K562 (cell line): ENCODE measurements at regions not wholly inside any gene's neighbourhood (a gene's known extent, or its start where the extent isn't known, plus 50 kb on each side); places are given as distances from the start of the nearest gene placed in this dataset.

Experiments
- ATAC-seq: fragments of 200-7000 bp; cut with Tn5 transposase; 3 replicates; pipeline ENCODE4 v1.9.1; 2020; ENCODE audit warnings: moderate library complexity
- BruUV-seq: library from RNA; stranded (reverse); fragments of 400-500 nt; replicated peaks from 2 replicates; lab custom pipeline; 2021; lab: Mats Ljungman, UMichigan
- CTCF ChIA-PET: fragments of 300-600 bp; formaldehyde crosslinking; extraction: SDS; loops from one replicate; lab custom pipeline; 2021; ENCODE audit warnings: low intra/inter-chr PET ratio; lab: Yijun Ruan, JAX
- POLR2A ChIA-PET: fragments of 300-600, 350-650 bp; sonication (Branson Sonifier 250); formaldehyde crosslinking; extraction: SDS; loops from one replicate; lab custom pipeline; 2021; ENCODE audit warnings: antibody characterized with exemption, inconsistent platforms; lab: Yijun Ruan, JAX
- DNase-seq, 4 experiments: peaks; one replicate each; pipeline versions ENCODE4 v3.0.0 to v3.0.0-alpha.2; 2011 to 2018; ENCODE audit warnings: low spot score in 3 of 4, mixed read lengths in 3 of 4; ENCODE audit errors: extremely low read depth in 1 of 4
- FAIRE-seq: peaks from 2 replicates; lab custom pipeline; 2011; peaks lifted over from hg19 to GRCh38; lab: Jason Lieb, UNC
- H2AFZ ChIP-seq: 2 replicates; pipeline ENCODE4 v1.6.0; 2011; ENCODE audit warnings: low read depth, low read length, control low read depth, inconsistent platforms
- H3K27ac ChIP-seq: fragments of 200-600 bp; 3 replicates; pipeline ENCODE4 v1.8.0; 2011; ENCODE audit warnings: low read depth, mild to moderate bottlenecking, control low read depth, inconsistent platforms, low read length, moderate library complexity, mixed read lengths; ENCODE audit errors: extremely low read depth
- H3K27me3 ChIP-seq, 2 experiments: fragments of 300-600 bp in 1 of 2; 2 replicates in 1 of 2; 3 replicates in 1 of 2; pipeline versions ENCODE4 v1.6.0 to v1.8.0; 2011; ENCODE audit warnings: inconsistent platforms in 2 of 2, low read length in 2 of 2, mild to moderate bottlenecking in 1 of 2, mixed read lengths in 1 of 2, moderate library complexity in 1 of 2; ENCODE audit not compliant: control insufficient read depth in 2 of 2, insufficient read depth in 2 of 2
- H3K36me3 ChIP-seq: fragments of 300-600 bp; 3 replicates; pipeline ENCODE4 v1.8.0; 2011; ENCODE audit warnings: mild to moderate bottlenecking, low read length, inconsistent platforms; ENCODE audit not compliant: control insufficient read depth, insufficient read depth
- H3K4me1 ChIP-seq, 2 experiments: fragments of 200-600 bp in 1 of 2; replicated peaks in 1 of 2; 2 replicates in 1 of 2; 3 replicates in 1 of 2; pipeline versions ENCODE4 v1.5.1 to v1.8.0; 2011; ENCODE audit warnings: inconsistent platforms in 2 of 2, low read length in 2 of 2, mild to moderate bottlenecking in 1 of 2, mixed read lengths in 1 of 2, moderate library complexity in 1 of 2; ENCODE audit not compliant: control insufficient read depth in 2 of 2, insufficient read depth in 2 of 2
- H3K4me2 ChIP-seq: 2 replicates; pipeline ENCODE4 v1.6.1; 2011; ENCODE audit warnings: low read length, control low read depth, inconsistent platforms, mixed read lengths; ENCODE audit not compliant: insufficient read depth
- H3K4me3 ChIP-seq: fragments of 200-600 bp; sonication (generic), shearing (Covaris generic); 2 replicates; pipeline ENCODE4 v1.5.1; 2016; ENCODE audit warnings: control low read depth, inconsistent platforms
- H3K79me2 ChIP-seq: fragments of 200-600 bp; 3 replicates; pipeline ENCODE4 v1.8.0; 2011; ENCODE audit warnings: low read length, inconsistent platforms; ENCODE audit not compliant: control insufficient read depth, insufficient read depth
- H3K9ac ChIP-seq, 2 experiments: 2 replicates each; pipeline versions ENCODE4 v1.6.0 to v1.6.1; 2011; ENCODE audit warnings: low read depth in 2 of 2, low read length in 2 of 2, control low read depth in 1 of 2, inconsistent platforms in 1 of 2, mild to moderate bottlenecking in 1 of 2, mixed read lengths in 1 of 2; ENCODE audit not compliant: insufficient read depth in 1 of 2
- H3K9me1 ChIP-seq: one replicate; pipeline ENCODE4 v1.6.0; 2011; ENCODE audit warnings: inconsistent platforms, mild to moderate bottlenecking, low read length, moderate library complexity; ENCODE audit not compliant: control insufficient read depth, insufficient read depth
- H3K9me3 ChIP-seq: replicated peaks from 2 replicates; pipeline ENCODE4 v1.5.1; 2011; ENCODE audit warnings: low read depth, low read length, inconsistent platforms; ENCODE audit not compliant: control insufficient read depth, insufficient read depth
- H4K20me1 ChIP-seq: replicated peaks from 2 replicates; pipeline ENCODE4 v1.6.1; 2011; ENCODE audit warnings: low read length, inconsistent platforms, mixed read lengths; ENCODE audit not compliant: control insufficient read depth, insufficient read depth
- CC2D1A ChIP-seq: fragments of 450-650 bp; IDR thresholded peaks from 2 replicates; pipeline ENCODE4 v1.6.1; 2017; ENCODE audit warnings: mild to moderate bottlenecking
- HDAC1 ChIP-seq, 2 experiments: fragments of 450-650 bp; IDR thresholded peaks; 2 replicates each; pipeline ENCODE4 v1.6.1; 2016 to 2017; ENCODE audit warnings: inconsistent platforms in 1 of 2, mild to moderate bottlenecking in 1 of 2, moderate library complexity in 1 of 2
- HDAC3 ChIP-seq: fragments of 450-650 bp; IDR thresholded peaks from 2 replicates; pipeline ENCODE4 v1.6.1; 2018; ENCODE audit warnings: borderline replicate concordance, mild to moderate bottlenecking, moderate library complexity; ENCODE audit not compliant: partially characterized antibody
- HIVEP1 ChIP-seq: fragments of 250-450 bp; sonication (Bioruptor Pico); IDR thresholded peaks from 2 replicates; pipeline ENCODE4 v1.4.0; 2020; ENCODE audit warnings: mild to moderate bottlenecking
- HMG20A ChIP-seq: fragments of 450-650 bp; formaldehyde crosslinking; conservative IDR thresholded peaks from 2 replicates; pipeline ENCODE4 v1.4.0; 2020; ENCODE audit warnings: mild to moderate bottlenecking, mixed read lengths
- NCOA4 ChIP-seq: fragments of 450-650 bp; IDR thresholded peaks from 2 replicates; pipeline ENCODE4 v1.6.1; 2018; ENCODE audit warnings: mild to moderate bottlenecking; ENCODE audit not compliant: partially characterized antibody
- PTTG1 ChIP-seq: fragments of 450-650 bp; IDR thresholded peaks from 2 replicates; pipeline ENCODE4 v1.6.1; 2016; ENCODE audit warnings: low read depth, mild to moderate bottlenecking, missing genetic modification characterization, missing compliant biosample characterization
- TOE1 ChIP-seq, 2 experiments: fragments of 450-650 bp in 1 of 2; sonication (generic) in 1 of 2; formaldehyde crosslinking in 1 of 2; IDR thresholded peaks; 2 replicates each; pipeline versions ENCODE4 v1.7.1 to v1.8.0; 2016 to 2022; ENCODE audit warnings: borderline replicate concordance in 2 of 2, mild to moderate bottlenecking in 2 of 2, antibody characterized with exemption in 1 of 2, inconsistent platforms in 1 of 2, low read depth in 1 of 2, missing genetic modification reagents in 1 of 2, moderate library complexity in 1 of 2
- ZNF282 ChIP-seq: sonication (generic); formaldehyde crosslinking; IDR thresholded peaks from 2 replicates; pipeline ENCODE4 v1.8.1; 2023; ENCODE audit warnings: missing genetic modification reagents
- WGBS: fragments of 100-300 bp; shearing (Covaris generic); methylation state at CpG from one replicate; pipeline ENCODE4 v1.1.6; 2016; ENCODE audit warnings: low coverage, mixed read lengths; ENCODE audit not compliant: insufficient coverage; ENCODE audit errors: missing lambda C conversion rate; 5-methylcytosine and 5-hydroxymethylcytosine counted together
- in situ Hi-C: fragments of 300-500 bp; cut with MboI; formaldehyde crosslinking; loops from 4 replicates; pipeline ENCODE4 v1.15.0; 2018; ENCODE audit warnings: inconsistent platforms, mixed read lengths
- intact Hi-C: fragments of 100-400 bp; cut with micrococcal nuclease; formaldehyde crosslinking; loops from 2 replicates; pipeline ENCODE4 v1.14.2; 2022
- TF ChIP-seq, protein P1 (sequence below): fragments of 450-650 bp; IDR thresholded peaks from 2 replicates; pipeline ENCODE4 v1.6.1; 2016; ENCODE audit warnings: low read depth, mild to moderate bottlenecking, moderate library complexity
- TF ChIP-seq, protein P2 (sequence below): fragments of 450-650 bp; IDR thresholded peaks from 2 replicates; pipeline ENCODE4 v1.6.1; 2016; ENCODE audit warnings: missing biosample characterization, missing genetic modification characterization
- TF ChIP-seq, protein P3 (sequence below): fragments of 450-650 bp; IDR thresholded peaks from 2 replicates; pipeline ENCODE4 v1.7.0; 2016; ENCODE audit warnings: borderline replicate concordance
- TF ChIP-seq, protein P4 (sequence below): fragments of 250-450 bp; sonication (Bioruptor Pico); IDR thresholded peaks from 2 replicates; pipeline ENCODE4 v1.8.0; 2021; ENCODE audit warnings: moderate library complexity, mild to moderate bottlenecking, inconsistent platforms

DNA sequence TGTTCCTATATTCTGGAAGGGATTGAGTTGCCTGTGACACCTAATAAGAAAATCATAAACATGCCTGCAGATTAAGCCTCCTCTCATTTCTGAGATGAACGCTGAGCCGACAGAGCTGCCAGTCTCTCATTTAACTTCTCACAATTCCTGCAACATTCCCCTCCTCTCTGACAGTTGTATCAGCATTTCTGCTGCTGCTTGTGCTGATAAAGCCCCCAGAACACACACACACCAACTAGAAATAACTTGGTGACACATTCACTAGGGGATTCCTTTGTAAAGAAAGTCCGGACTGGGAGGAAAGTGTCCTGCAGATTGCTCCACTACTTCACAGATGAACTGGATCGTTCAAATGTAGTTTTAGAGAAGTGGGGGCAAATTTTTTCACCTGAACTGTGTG is 437.3 kb downstream of the PLA2G4A start:
- TF ChIP-seq HIVEP1 (no peak), HMG20A (CRISPR knock-in tag) (no peak), PTTG1 (tag) (no peak), CC2D1A (no peak), HDAC1 (IDR thresholded peaks at IDR 0.05) (no peak), ZNF282 (CRISPR knock-in tag) (no peak), NCOA4 (no peak), HDAC3 (no peak), TOE1 (IDR thresholded peaks at IDR 0.05; ENCODE audit: borderline replicate concordance) (no peak), TOE1 (CRISPR knock-in tag; IDR thresholded peaks at IDR 0.05; ENCODE audit: borderline replicate concordance, low read depth) (no peak)
- TF ChIP-seq, protein P1, sequence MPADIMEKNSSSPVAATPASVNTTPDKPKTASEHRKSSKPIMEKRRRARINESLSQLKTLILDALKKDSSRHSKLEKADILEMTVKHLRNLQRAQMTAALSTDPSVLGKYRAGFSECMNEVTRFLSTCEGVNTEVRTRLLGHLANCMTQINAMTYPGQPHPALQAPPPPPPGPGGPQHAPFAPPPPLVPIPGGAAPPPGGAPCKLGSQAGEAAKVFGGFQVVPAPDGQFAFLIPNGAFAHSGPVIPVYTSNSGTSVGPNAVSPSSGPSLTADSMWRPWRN, result no peak
- TF ChIP-seq, protein P2, sequence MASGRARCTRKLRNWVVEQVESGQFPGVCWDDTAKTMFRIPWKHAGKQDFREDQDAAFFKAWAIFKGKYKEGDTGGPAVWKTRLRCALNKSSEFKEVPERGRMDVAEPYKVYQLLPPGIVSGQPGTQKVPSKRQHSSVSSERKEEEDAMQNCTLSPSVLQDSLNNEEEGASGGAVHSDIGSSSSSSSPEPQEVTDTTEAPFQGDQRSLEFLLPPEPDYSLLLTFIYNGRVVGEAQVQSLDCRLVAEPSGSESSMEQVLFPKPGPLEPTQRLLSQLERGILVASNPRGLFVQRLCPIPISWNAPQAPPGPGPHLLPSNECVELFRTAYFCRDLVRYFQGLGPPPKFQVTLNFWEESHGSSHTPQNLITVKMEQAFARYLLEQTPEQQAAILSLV, result no peak
- TF ChIP-seq, protein P3, sequence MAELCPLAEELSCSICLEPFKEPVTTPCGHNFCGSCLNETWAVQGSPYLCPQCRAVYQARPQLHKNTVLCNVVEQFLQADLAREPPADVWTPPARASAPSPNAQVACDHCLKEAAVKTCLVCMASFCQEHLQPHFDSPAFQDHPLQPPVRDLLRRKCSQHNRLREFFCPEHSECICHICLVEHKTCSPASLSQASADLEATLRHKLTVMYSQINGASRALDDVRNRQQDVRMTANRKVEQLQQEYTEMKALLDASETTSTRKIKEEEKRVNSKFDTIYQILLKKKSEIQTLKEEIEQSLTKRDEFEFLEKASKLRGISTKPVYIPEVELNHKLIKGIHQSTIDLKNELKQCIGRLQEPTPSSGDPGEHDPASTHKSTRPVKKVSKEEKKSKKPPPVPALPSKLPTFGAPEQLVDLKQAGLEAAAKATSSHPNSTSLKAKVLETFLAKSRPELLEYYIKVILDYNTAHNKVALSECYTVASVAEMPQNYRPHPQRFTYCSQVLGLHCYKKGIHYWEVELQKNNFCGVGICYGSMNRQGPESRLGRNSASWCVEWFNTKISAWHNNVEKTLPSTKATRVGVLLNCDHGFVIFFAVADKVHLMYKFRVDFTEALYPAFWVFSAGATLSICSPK, result no peak
- TF ChIP-seq, protein P4, sequence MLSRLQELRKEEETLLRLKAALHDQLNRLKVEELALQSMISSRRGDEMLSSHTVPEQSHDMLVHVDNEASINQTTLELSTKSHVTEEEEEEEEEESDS (CRISPR knock-in tag), result no peak
- no peaks in the 10 kb centered on the region for H3K36me3 ChIP-seq
- in situ Hi-C loops (no loop called here), intact Hi-C loops (no loop called here)
- no peaks in the 10 kb centered on the region for H3K4me1 ChIP-seq
- no peaks in the 10 kb centered on the region for H4K20me1 ChIP-seq
- H2AFZ ChIP-seq, result no peak overlapping the region
- H3K9me3 ChIP-seq, result no peaks in the 10 kb centered on the region
- no peak overlapping the region for H3K27ac ChIP-seq
- BruUV-seq, result no TSS peak
- ChIA-PET POLR2A (no interaction called here), CTCF (no interaction called here)
- no peak for ATAC-seq
- no peak overlapping the region for H3K4me2 ChIP-seq
- H3K9me1 ChIP-seq, result no peaks in the 10 kb centered on the region
- DNase-seq, result no peak
- H3K79me2 ChIP-seq, result no peaks in the 10 kb centered on the region
- WGBS, result 8% methylated on average over 4 of the region's 4 CpGs
- H3K4me3 ChIP-seq, result no peak overlapping the region
- no peak overlapping the region for H3K9ac ChIP-seq
- no peaks in the 10 kb centered on the region for H3K27me3 ChIP-seq
- no peak for FAIRE-seq
